DMS114 treated with DMSO at 0.1 percent for 48 hours (cell line): ENCODE measurements at regions not wholly inside any gene's neighbourhood (a gene's known extent, or its start where the extent isn't known, plus 50 kb on each side); places are given as distances from the start of the nearest gene placed in this dataset.
"Not testable (repeated sequence)": the region's sequence is repeated elsewhere in the genome, so short reads cannot be mapped to it uniquely, and the experiment has no call there.

Source experiments
- DNase-seq: peaks from one replicate; lab custom pipeline; 2025; ENCODE audit not compliant: unreplicated experiment; lab: John Stamatoyannopoulos, UW

GRCh38 chr4:162761965-162762364 lies 404.7 kb downstream of the NAF1 start:
- DNase-seq, result no peak

GRCh38 chr4:162740228-162740627 lies 426.5 kb downstream of the NAF1 start:
- not testable (repeated sequence) for DNase-seq

GRCh38 chr4:162739596-162739995 lies 427.1 kb downstream of the NAF1 start:
- not testable (repeated sequence) for DNase-seq

GRCh38 chr4:162732876-162733275 lies 433.8 kb downstream of the NAF1 start:
- DNase-seq, result no peak

- DNase-seq, result no peak
Observed at GRCh38 chr4:162727766-162728165, 438.9 kb downstream of the NAF1 start.

GRCh38 chr4:162727232-162727631 lies 439.5 kb downstream of the NAF1 start:
- DNase-seq, result no peak

- no peak for DNase-seq
Observed at GRCh38 chr4:162715401-162715800, 451.3 kb downstream of the NAF1 start.

GRCh38 chr4:162707962-162708361 lies 458.7 kb downstream of the NAF1 start:
- DNase-seq, result no peak

- DNase-seq, result no peak
Observed at GRCh38 chr4:162706632-162707031, 460.1 kb downstream of the NAF1 start.

- no peak for DNase-seq
Observed at GRCh38 chr4:162706051-162706450, 460.6 kb downstream of the NAF1 start.

- no peak for DNase-seq
Observed at GRCh38 chr4:162705130-162705803, 461.4 kb downstream of the NAF1 start.

- DNase-seq, result no peak
Observed at GRCh38 chr4:162700815-162701361, 465.8 kb downstream of the NAF1 start.

GRCh38 chr4:162700358-162700757 lies 466.3 kb downstream of the NAF1 start:
- no peak for DNase-seq

GRCh38 chr4:162699629-162700028 lies 467.1 kb downstream of the NAF1 start:
- DNase-seq, result no peak

GRCh38 chr4:162685410-162685809 lies 481.3 kb downstream of the NAF1 start:
- DNase-seq, result no peak

GRCh38 chr4:162684998-162685397 lies 481.7 kb downstream of the NAF1 start:
- DNase-seq, result no peak

- DNase-seq, result no peak
Observed at GRCh38 chr4:162684371-162684700, 482.4 kb downstream of the NAF1 start.

GRCh38 chr4:162683659-162684370 lies 482.9 kb downstream of the NAF1 start:
- DNase-seq, result no peak

GRCh38 chr4:162682651-162683050 lies 484.0 kb downstream of the NAF1 start:
- no peak for DNase-seq

- no peak for DNase-seq
Observed at GRCh38 chr4:162681212-162681611, 485.5 kb downstream of the NAF1 start.

GRCh38 chr4:162675661-162676060 lies 491.0 kb downstream of the NAF1 start:
- DNase-seq, result no peak

- no peak for DNase-seq
Observed at GRCh38 chr4:162661913-162662312, 498.1 kb upstream of the FSTL5 start.

- DNase-seq, result no peak
Observed at GRCh38 chr4:162659716-162660115, 495.9 kb upstream of the FSTL5 start.
